ENCODE measurements at regions not wholly inside any gene's neighbourhood (a gene's known extent, or its start where the extent isn't known, plus 50 kb on each side); places are given as distances from the start of the nearest gene placed in this dataset.

DNA sequence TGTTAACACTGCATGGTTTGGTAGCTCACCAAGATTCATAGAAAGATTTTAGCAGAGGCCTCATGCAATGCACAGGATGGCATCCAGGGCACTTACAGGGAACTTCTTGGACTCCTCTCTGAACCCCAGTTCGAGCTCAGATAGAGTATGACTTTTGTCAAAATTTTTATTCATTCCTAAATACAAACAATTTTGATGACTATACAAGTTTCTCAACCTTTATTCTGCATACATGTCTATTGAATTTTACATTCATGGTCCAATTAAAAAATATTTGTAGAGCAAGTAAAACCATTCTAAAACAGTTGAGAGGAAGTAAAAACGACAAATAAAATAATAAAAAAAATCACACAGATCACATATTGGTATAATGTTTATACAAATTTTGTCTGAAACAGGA, 219.0 kb upstream of the MAN1A1 start:
- TF ChIP-seq, protein P1, sequence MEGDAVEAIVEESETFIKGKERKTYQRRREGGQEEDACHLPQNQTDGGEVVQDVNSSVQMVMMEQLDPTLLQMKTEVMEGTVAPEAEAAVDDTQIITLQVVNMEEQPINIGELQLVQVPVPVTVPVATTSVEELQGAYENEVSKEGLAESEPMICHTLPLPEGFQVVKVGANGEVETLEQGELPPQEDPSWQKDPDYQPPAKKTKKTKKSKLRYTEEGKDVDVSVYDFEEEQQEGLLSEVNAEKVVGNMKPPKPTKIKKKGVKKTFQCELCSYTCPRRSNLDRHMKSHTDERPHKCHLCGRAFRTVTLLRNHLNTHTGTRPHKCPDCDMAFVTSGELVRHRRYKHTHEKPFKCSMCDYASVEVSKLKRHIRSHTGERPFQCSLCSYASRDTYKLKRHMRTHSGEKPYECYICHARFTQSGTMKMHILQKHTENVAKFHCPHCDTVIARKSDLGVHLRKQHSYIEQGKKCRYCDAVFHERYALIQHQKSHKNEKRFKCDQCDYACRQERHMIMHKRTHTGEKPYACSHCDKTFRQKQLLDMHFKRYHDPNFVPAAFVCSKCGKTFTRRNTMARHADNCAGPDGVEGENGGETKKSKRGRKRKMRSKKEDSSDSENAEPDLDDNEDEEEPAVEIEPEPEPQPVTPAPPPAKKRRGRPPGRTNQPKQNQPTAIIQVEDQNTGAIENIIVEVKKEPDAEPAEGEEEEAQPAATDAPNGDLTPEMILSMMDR (IDR thresholded peaks at IDR 0.05; ENCODE audit: low read depth, low read length), result no peak
- no peaks in the 10 kb centered on the region for H3K36me3 ChIP-seq

DNA sequence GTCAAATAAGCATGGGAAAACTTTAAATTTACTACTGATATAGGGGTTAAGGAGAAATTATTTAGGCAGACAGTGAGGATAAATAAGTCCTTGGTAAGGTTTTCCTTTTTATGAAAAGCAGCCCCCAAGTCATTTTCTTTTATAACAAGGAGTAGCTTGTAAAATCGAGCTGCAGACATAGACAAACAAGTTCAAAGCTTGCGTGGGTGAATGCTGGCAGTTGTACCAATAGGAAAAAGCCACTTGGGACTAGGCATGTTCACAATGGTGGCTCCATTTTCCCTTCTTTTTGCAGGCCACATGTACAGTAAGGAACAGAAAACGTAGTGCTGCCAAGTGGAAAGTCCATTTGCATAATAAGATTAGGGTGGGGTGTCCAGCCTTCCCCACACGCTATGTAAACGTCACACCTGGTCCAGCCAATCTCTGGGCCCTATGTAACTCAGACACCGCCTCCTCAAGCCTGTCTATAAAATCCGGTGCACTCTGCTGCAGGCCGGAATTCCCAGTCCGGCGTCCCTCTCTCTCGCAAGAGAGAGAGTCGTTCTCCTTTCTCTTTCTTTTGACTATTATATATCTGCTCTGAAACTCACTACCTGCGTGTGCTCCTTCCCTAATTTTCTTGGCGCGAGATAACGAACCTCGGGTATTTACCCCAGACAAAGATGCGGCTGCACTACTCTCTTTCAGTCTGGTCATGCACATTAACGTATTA, 217.1 kb upstream of the MAN1A1 start:
- Histone ChIP-seq H3K27me3 (no peaks in the 10 kb centered on the region), H3K4me1 (ENCODE audit: low read depth) (no peaks in the 10 kb centered on the region), H3K4me3 (no peak overlapping the region), H3K27ac (no peak overlapping the region), H3K9me3 (ENCODE audit: low read depth) (no peaks in the 10 kb centered on the region), H3K36me3 (no peaks in the 10 kb centered on the region)
- TF ChIP-seq, protein P1 (IDR thresholded peaks at IDR 0.05; ENCODE audit: low read depth, low read length), result no peak
- no peak for DNase-seq (ENCODE audit: low read depth in 1 of 2, low spot score in 1 of 2)

More for the DNA sequence above, 219.0 kb upstream of the MAN1A1 start:
- no peak overlapping the region for H3K4me3 ChIP-seq
- no peak for DNase-seq (ENCODE audit: low read depth in 1 of 2, low spot score in 1 of 2)
- no peaks in the 10 kb centered on the region for H3K4me1 ChIP-seq (ENCODE audit: low read depth)
- no peaks in the 10 kb centered on the region for H3K9me3 ChIP-seq (ENCODE audit: low read depth)
- no peaks in the 10 kb centered on the region for H3K27me3 ChIP-seq
- no peak overlapping the region for H3K27ac ChIP-seq

DNA sequence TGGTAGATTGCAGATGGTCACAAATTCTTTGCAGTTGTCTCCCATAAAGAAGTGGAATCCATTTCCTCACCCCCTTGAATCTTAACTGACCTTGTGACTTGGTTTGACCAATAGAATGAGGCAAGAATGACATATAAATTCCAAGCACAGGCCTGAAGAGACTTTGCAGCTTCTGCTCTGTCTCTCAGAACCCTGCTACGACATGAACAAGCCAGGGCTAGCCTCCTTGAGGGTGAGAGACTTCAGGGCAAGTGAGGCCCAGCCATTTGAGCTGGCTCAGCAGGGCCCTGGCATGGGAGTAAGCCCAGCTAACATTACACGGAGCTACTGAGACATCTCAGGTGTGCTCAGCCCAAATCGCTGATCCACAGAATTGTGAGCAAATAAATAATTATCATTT, 216.3 kb upstream of the MAN1A1 start:
- TF ChIP-seq, protein P1 (IDR thresholded peaks at IDR 0.05; ENCODE audit: low read depth, low read length), result no peak
- no peaks in the 10 kb centered on the region for H3K4me1 ChIP-seq (ENCODE audit: low read depth)
- no peak overlapping the region for H3K4me3 ChIP-seq
- DNase-seq (ENCODE audit: low read depth in 1 of 2, low spot score in 1 of 2), result no peak
- no peaks in the 10 kb centered on the region for H3K27me3 ChIP-seq
- no peak overlapping the region for H3K27ac ChIP-seq
- no peaks in the 10 kb centered on the region for H3K36me3 ChIP-seq
- H3K9me3 ChIP-seq (ENCODE audit: low read depth), result no peaks in the 10 kb centered on the region

DNA sequence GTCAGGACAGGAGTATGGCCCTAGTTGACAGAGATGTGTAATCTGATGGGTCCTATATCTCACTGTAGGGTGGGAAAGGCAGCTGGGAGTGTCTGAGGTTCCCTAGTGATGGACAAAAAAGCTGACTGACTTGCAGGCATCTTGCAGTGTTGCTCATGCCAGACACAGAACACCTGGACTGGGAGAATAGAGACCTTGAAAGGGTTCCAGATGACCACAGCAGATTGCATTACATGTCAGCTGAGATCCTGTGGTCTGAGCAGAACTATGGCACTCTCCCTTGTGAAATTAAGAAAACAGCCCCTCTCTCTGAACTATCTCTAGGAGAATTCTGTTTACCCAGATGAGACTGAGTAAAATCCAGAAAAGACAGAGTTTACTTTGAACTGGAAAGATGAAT, 212.6 kb upstream of the MAN1A1 start:
- no peaks in the 10 kb centered on the region for H3K9me3 ChIP-seq (ENCODE audit: low read depth)
- no peaks in the 10 kb centered on the region for H3K4me1 ChIP-seq (ENCODE audit: low read depth)
- H3K36me3 ChIP-seq, result no peaks in the 10 kb centered on the region
- DNase-seq (ENCODE audit: low read depth in 1 of 2, low spot score in 1 of 2), result no peak
- H3K27ac ChIP-seq, result no peak overlapping the region
- TF ChIP-seq, protein P1 (IDR thresholded peaks at IDR 0.05; ENCODE audit: low read depth, low read length), result no peak
- no peak overlapping the region for H3K4me3 ChIP-seq
- no peaks in the 10 kb centered on the region for H3K27me3 ChIP-seq

DNA sequence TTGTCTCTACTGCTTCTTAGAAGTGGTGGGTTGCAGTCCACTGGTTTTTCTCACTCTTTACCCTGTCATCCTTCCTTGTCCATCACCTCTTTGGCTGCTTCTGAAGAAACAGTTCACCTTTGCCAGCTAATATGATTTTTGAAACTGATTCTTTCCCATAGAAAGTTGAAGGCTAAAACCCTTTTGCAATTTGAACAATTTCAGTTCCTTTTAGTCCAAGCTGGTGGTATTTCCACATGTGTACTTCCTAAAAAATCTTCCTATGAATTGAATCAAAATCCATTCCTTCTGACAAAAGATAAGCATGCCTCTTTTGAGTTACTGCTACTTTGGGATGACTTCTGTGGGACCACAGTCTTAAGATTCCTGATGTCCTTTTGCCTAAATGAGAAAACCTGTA, 210.0 kb upstream of the MAN1A1 start:
- Histone ChIP-seq H3K4me3 (no peak overlapping the region), H3K4me1 (ENCODE audit: low read depth) (no peaks in the 10 kb centered on the region), H3K9me3 (ENCODE audit: low read depth) (no peaks in the 10 kb centered on the region), H3K27me3 (no peaks in the 10 kb centered on the region), H3K36me3 (no peaks in the 10 kb centered on the region), H3K27ac (no peak overlapping the region)
- TF ChIP-seq, protein P1 (IDR thresholded peaks at IDR 0.05; ENCODE audit: low read depth, low read length), result no peak
- DNase-seq (ENCODE audit: low read depth in 1 of 2, low spot score in 1 of 2), result no peak

All from cardiac muscle cell (in vitro differentiated cells and primary cell).